HepG2 (cell line): ENCODE measurements at regions not wholly inside any gene's neighbourhood (a gene's known extent, or its start where the extent isn't known, plus 50 kb on each side); places are given as distances from the start of the nearest gene placed in this dataset.

ENCODE experiments used
- ATAC-seq: fragments of 200-7000 bp; cut with Tn5 transposase; 3 replicates; pipeline ENCODE4 v1.9.1; 2020; ENCODE audit warnings: mild to moderate bottlenecking, moderate library complexity
- BruUV-seq: library from RNA; stranded (reverse); fragments of 400-500 nt; replicated peaks from 2 replicates; lab custom pipeline; 2021; lab: Mats Ljungman, UMichigan
- CTCF ChIA-PET: fragments of 300-600 bp; formaldehyde crosslinking; extraction: SDS; loops from one replicate; lab custom pipeline; 2021; ENCODE audit warnings: low total read pairs, inconsistent platforms, low intra/inter-chr PET ratio; lab: Yijun Ruan, JAX
- POLR2A ChIA-PET: fragments of 350-600 bp; sonication (Branson Sonifier 250); formaldehyde crosslinking; loops from one replicate; lab custom pipeline; 2020; ENCODE audit warnings: antibody characterized with exemption, inconsistent platforms; lab: Yijun Ruan, JAX
- DNase-seq: peaks from one replicate; pipeline ENCODE4 v3.0.0-alpha.2; 2015; ENCODE audit warnings: low spot score
- FAIRE-seq: peaks from 3 replicates; lab custom pipeline; 2011; peaks lifted over from hg19 to GRCh38; lab: Jason Lieb, UNC
- H2AFZ ChIP-seq: one replicate; pipeline ENCODE4 v1.6.1; 2011; ENCODE audit warnings: low read length, inconsistent platforms
- H3K27ac ChIP-seq: fragments of 300-600 bp; 3 replicates; pipeline ENCODE4 v1.8.0; 2011; ENCODE audit warnings: mixed run types, mild to moderate bottlenecking, mixed read lengths, low read length, inconsistent platforms; ENCODE audit not compliant: insufficient read depth; ENCODE audit errors: extremely low read length
- H3K27me3 ChIP-seq, 2 experiments: fragments of 200-600 bp in 1 of 2; 2 replicates in 1 of 2; 3 replicates in 1 of 2; pipeline versions ENCODE4 v1.6.0 to v1.8.0; 2011; ENCODE audit warnings: low read length in 2 of 2, mild to moderate bottlenecking in 2 of 2, moderate library complexity in 2 of 2, inconsistent platforms in 1 of 2; ENCODE audit not compliant: insufficient read depth in 2 of 2, control insufficient read depth in 1 of 2
- H3K36me3 ChIP-seq, 2 experiments: fragments of 200-600 bp in 1 of 2; replicated peaks in 1 of 2; 2 replicates in 1 of 2; 3 replicates in 1 of 2; pipeline versions ENCODE4 v1.5.1 to v1.8.0; 2011; ENCODE audit warnings: low read length in 2 of 2, inconsistent platforms in 1 of 2; ENCODE audit not compliant: insufficient read depth in 2 of 2, control insufficient read depth in 1 of 2
- H3K4me1 ChIP-seq: 2 replicates; pipeline ENCODE4 v1.5.1; 2012; ENCODE audit warnings: low read length, inconsistent platforms; ENCODE audit not compliant: insufficient read depth
- H3K4me2 ChIP-seq: 2 replicates; pipeline ENCODE4 v1.6.0; 2011; ENCODE audit warnings: low read depth, low read length, inconsistent platforms
- H3K4me3 ChIP-seq, 3 experiments: fragments of 200-600 bp in 1 of 3; sonication (generic), shearing (Covaris generic) in 1 of 3; replicated peaks in 1 of 3; 2 replicates each; pipeline ENCODE4 v1.5.1; 2011 to 2016; ENCODE audit warnings: low read length in 3 of 3, inconsistent platforms in 2 of 3, low read depth in 2 of 3, mild to moderate bottlenecking in 2 of 3, control low read depth in 1 of 3, mixed read lengths in 1 of 3; ENCODE audit not compliant: insufficient read depth in 1 of 3
- H3K79me2 ChIP-seq: one replicate; pipeline ENCODE4 v1.6.1; 2011; ENCODE audit warnings: low read length, inconsistent platforms; ENCODE audit not compliant: insufficient read depth
- H3K9ac ChIP-seq: 2 replicates; pipeline ENCODE4 v1.6.0; 2011; ENCODE audit warnings: mild to moderate bottlenecking, low read depth, low read length, inconsistent platforms; ENCODE audit not compliant: insufficient read depth
- H3K9me3 ChIP-seq: 2 replicates; pipeline ENCODE4 v1.5.1; 2012; ENCODE audit warnings: mild to moderate bottlenecking, low read length
- H4K20me1 ChIP-seq: 2 replicates; pipeline ENCODE4 v1.6.0; 2011; ENCODE audit warnings: inconsistent platforms, mild to moderate bottlenecking, low read length, moderate library complexity; ENCODE audit not compliant: insufficient read depth
- CREB1 ChIP-seq, 2 experiments: fragments of 450-650 bp in 1 of 2; IDR thresholded peaks; 2 replicates each; pipeline ENCODE4 v1.6.1; 2016 to 2017; ENCODE audit warnings: control low read depth in 1 of 2, mild to moderate bottlenecking in 1 of 2, missing compliant biosample characterization in 1 of 2, missing genetic modification characterization in 1 of 2
- ESRRA ChIP-seq: sonication (generic); formaldehyde crosslinking; IDR thresholded peaks from 2 replicates; pipeline ENCODE4 v1.5.1; 2020; ENCODE audit warnings: mild to moderate bottlenecking, low read depth, missing genetic modification reagents
- GMEB2 ChIP-seq: IDR thresholded peaks from 2 replicates; pipeline ENCODE4 v1.6.1; 2016; ENCODE audit warnings: missing biosample characterization, missing genetic modification reagents, low read depth
- HINFP ChIP-seq: sonication (generic); formaldehyde crosslinking; IDR thresholded peaks from 2 replicates; pipeline ENCODE4 v1.4.0; 2020; ENCODE audit warnings: low read depth, mild to moderate bottlenecking, missing genetic modification reagents
- HNRNPUL1 ChIP-seq: fragments of 200-400 bp; formaldehyde crosslinking; IDR thresholded peaks from 2 replicates; pipeline ENCODE4 v1.6.1; 2017; ENCODE audit warnings: low read depth, mild to moderate bottlenecking, low read length, moderate library complexity
- KLF6 ChIP-seq: IDR thresholded peaks from 2 replicates; pipeline ENCODE4 v1.8.0; 2016; ENCODE audit warnings: missing biosample characterization, missing genetic modification reagents
- MAFG ChIP-seq: sonication (generic); formaldehyde crosslinking; IDR thresholded peaks from 2 replicates; pipeline ENCODE4 v1.5.1; 2020; ENCODE audit warnings: mild to moderate bottlenecking, missing genetic modification reagents
- MTERF4 ChIP-seq: sonication (generic); formaldehyde crosslinking; IDR thresholded peaks from 2 replicates; pipeline ENCODE4 v1.8.0; 2023; ENCODE audit warnings: mild to moderate bottlenecking, missing genetic modification reagents
- MYNN ChIP-seq: sonication (generic); formaldehyde crosslinking; IDR thresholded peaks from 2 replicates; pipeline ENCODE4 v1.4.0; 2020; ENCODE audit warnings: mild to moderate bottlenecking, low read depth, missing genetic modification reagents
- NKX3-1 ChIP-seq: sonication (generic); formaldehyde crosslinking; IDR thresholded peaks from 2 replicates; pipeline ENCODE4 v1.5.0; 2020; ENCODE audit warnings: missing genetic modification reagents
- ZNF138 ChIP-seq: sonication (generic); formaldehyde crosslinking; IDR thresholded peaks from 2 replicates; pipeline ENCODE4 v1.5.0; 2020; ENCODE audit warnings: mild to moderate bottlenecking, low read depth, missing genetic modification reagents
- ZNF616 ChIP-seq: sonication (generic); formaldehyde crosslinking; IDR thresholded peaks from 2 replicates; pipeline ENCODE4 v1.5.0; 2020; ENCODE audit warnings: low read depth, mild to moderate bottlenecking, missing genetic modification reagents
- ZNF883 ChIP-seq: sonication (generic); formaldehyde crosslinking; IDR thresholded peaks from 2 replicates; pipeline ENCODE4 v1.5.1; 2020; ENCODE audit warnings: mild to moderate bottlenecking, missing genetic modification reagents; ENCODE audit errors: not compliant biosample characterization
- WGBS: methylation state at CpG from one replicate; pipeline ENCODE4 v1.1.6; 2017; ENCODE audit warnings: low lambda C conversion rate; 5-methylcytosine and 5-hydroxymethylcytosine counted together
- in situ Hi-C: cut with HindIII; loops from 2 replicates; pipeline ENCODE4 v1.10.0; 2017; ENCODE audit warnings: low pct_unique_long_range_greater_than_20kb; ENCODE audit not compliant: extremely low pct_ligation_motif_present
- intact Hi-C: fragments of 100-400 bp; cut with micrococcal nuclease; formaldehyde crosslinking; loops from one replicate; pipeline ENCODE4 v1.10.0; 2022; ENCODE audit not compliant: unreplicated experiment

- CTCF ChIA-PET, result no interaction called here
- H3K4me3 ChIP-seq, result no peak overlapping the region
- no peaks in the 10 kb centered on the region for H3K4me1 ChIP-seq
- H4K20me1 ChIP-seq, result no peaks in the 10 kb centered on the region
- no peak overlapping the region for H3K27ac ChIP-seq
- H2AFZ ChIP-seq, result no peak overlapping the region
- H3K9ac ChIP-seq, result no peak overlapping the region
- in situ Hi-C loops, result no loop called here
- H3K4me2 ChIP-seq, result no peak overlapping the region
- H3K9me3 ChIP-seq, result no peaks in the 10 kb centered on the region
- FAIRE-seq (no peak), ATAC-seq (no peak)
- BruUV-seq, result no TSS peak
- no peak for TF ChIP-seq HNRNPUL1
- TF ChIP-seq ESRRA, result no peak
- TF ChIP-seq NKX3-1 (CRISPR knock-in tag), result no peak
- TF ChIP-seq, all 625 proteins: peak for 0
- Histone ChIP-seq H3K27me3 (no peaks in the 10 kb centered on the region), H3K36me3 (no peaks in the 10 kb centered on the region), H3K79me2 (no peaks in the 10 kb centered on the region)
- 4% methylated on average over 6 of the region's 6 CpGs for WGBS
- no peak for DNase-seq
- intact Hi-C loops, result no loop called here
- POLR2A ChIA-PET, result no interaction called here
Measured at GRCh38 chr12:92224685-92225331, 79.2 kb upstream of the BTG1 start.

- no peak for ATAC-seq
- TF ChIP-seq GMEB2 (CRISPR knock-in tag) (no peak), ZNF883 (no peak), ZNF138 (no peak), KLF6 (no peak), HINFP (CRISPR knock-in tag) (no peak), MTERF4 (CRISPR knock-in tag) (no peak), MAFG (CRISPR knock-in tag) (no peak), ZNF616 (CRISPR knock-in tag) (no peak), MYNN (no peak), CREB1 (IDR thresholded peaks at IDR 0.05) (no peak), CREB1 (CRISPR knock-in tag; IDR thresholded peaks at IDR 0.05) (no peak)
Measured at GRCh38 chr12:92223481-92223880, 77.8 kb upstream of the BTG1 start.

More at GRCh38 chr12:92223481-92223880, 77.8 kb upstream of the BTG1 start:
- H3K36me3 ChIP-seq, result no peaks in the 10 kb centered on the region
- in situ Hi-C loops (no loop called here), intact Hi-C loops (no loop called here)
- no peaks in the 10 kb centered on the region for H3K27me3 ChIP-seq
- 0% methylated on average over 1 of the region's 1 CpG for WGBS
- no peak overlapping the region for H3K4me2 ChIP-seq
- ChIA-PET CTCF (no interaction called here), POLR2A (no interaction called here)
- FAIRE-seq (no peak), DNase-seq (no peak)
- H2AFZ ChIP-seq, result no peak overlapping the region
- H3K9ac ChIP-seq, result no peak overlapping the region
- no TSS peak for BruUV-seq
- H3K4me3 ChIP-seq, result no peak overlapping the region
- H3K4me1 ChIP-seq, result no peaks in the 10 kb centered on the region
- H3K9me3 ChIP-seq, result no peaks in the 10 kb centered on the region
- no peaks in the 10 kb centered on the region for H4K20me1 ChIP-seq
- no peaks in the 10 kb centered on the region for H3K79me2 ChIP-seq
- no peak overlapping the region for H3K27ac ChIP-seq
